ENCODE measurements at regions not wholly inside any gene's neighbourhood (a gene's known extent, or its start where the extent isn't known, plus 50 kb on each side); places are given as distances from the start of the nearest gene placed in this dataset.

GRCh38 chr20:7313047-7313446 lies 545.6 kb downstream of the BMP2 start:
- H3K27ac ChIP-seq (ENCODE audit: low read depth, low read length) = no peak overlapping the region
- H3K4me1 ChIP-seq (ENCODE audit: control insufficient read depth, insufficient read depth, low read length, unreplicated experiment) = no peaks in the 10 kb centered on the region
- peaks cover 5% of the 10 kb centered on the region for H3K27me3 ChIP-seq (ENCODE audit: insufficient read depth, low read length)
- H3K4me3 ChIP-seq (ENCODE audit: low read depth, low read length) = no peak overlapping the region
- no peaks in the 10 kb centered on the region for H3K36me3 ChIP-seq (ENCODE audit: insufficient read depth, low read length)
- no peak overlapping the region for H2AFZ ChIP-seq (ENCODE audit: low read length, unreplicated experiment)
- H3K79me2 ChIP-seq (ENCODE audit: control insufficient read depth, insufficient read depth, low read length, unreplicated experiment) = no peaks in the 10 kb centered on the region

GRCh38 chr20:7323957-7324356 lies 556.5 kb downstream of the BMP2 start:
- Histone ChIP-seq H3K4me3 (ENCODE audit: low read depth, low read length) (no peak overlapping the region), H3K4me1 (ENCODE audit: control insufficient read depth, insufficient read depth, low read length, unreplicated experiment) (no peaks in the 10 kb centered on the region), H3K27ac (ENCODE audit: low read depth, low read length) (no peak overlapping the region), H3K27me3 (ENCODE audit: insufficient read depth, low read length) (no peaks in the 10 kb centered on the region), H2AFZ (ENCODE audit: low read length, unreplicated experiment) (no peak overlapping the region), H3K36me3 (ENCODE audit: insufficient read depth, low read length) (no peaks in the 10 kb centered on the region), H3K79me2 (ENCODE audit: control insufficient read depth, insufficient read depth, low read length, unreplicated experiment) (no peaks in the 10 kb centered on the region)

- Histone ChIP-seq H3K79me2 (ENCODE audit: control insufficient read depth, insufficient read depth, low read length, unreplicated experiment) (no peaks in the 10 kb centered on the region), H3K4me3 (ENCODE audit: low read depth, low read length) (no peak overlapping the region), H3K27me3 (ENCODE audit: insufficient read depth, low read length) (no peaks in the 10 kb centered on the region), H3K27ac (ENCODE audit: low read depth, low read length) (no peak overlapping the region), H2AFZ (ENCODE audit: low read length, unreplicated experiment) (no peak overlapping the region), H3K36me3 (ENCODE audit: insufficient read depth, low read length) (no peaks in the 10 kb centered on the region), H3K4me1 (ENCODE audit: control insufficient read depth, insufficient read depth, low read length, unreplicated experiment) (no peaks in the 10 kb centered on the region)
Measured at GRCh38 chr20:7327810-7328209, 560.3 kb downstream of the BMP2 start.

GRCh38 chr20:7330850-7331249 lies 563.4 kb downstream of the BMP2 start:
- H3K79me2 ChIP-seq (ENCODE audit: control insufficient read depth, insufficient read depth, low read length, unreplicated experiment) = no peaks in the 10 kb centered on the region
- H3K27me3 ChIP-seq (ENCODE audit: insufficient read depth, low read length) = no peaks in the 10 kb centered on the region

GRCh38 chr20:7332169-7332568 lies 564.7 kb downstream of the BMP2 start:
- Histone ChIP-seq H3K4me3 (ENCODE audit: low read depth, low read length) (no peak overlapping the region), H2AFZ (ENCODE audit: low read length, unreplicated experiment) (no peak overlapping the region), H3K27ac (ENCODE audit: low read depth, low read length) (no peak overlapping the region), H3K4me1 (ENCODE audit: control insufficient read depth, insufficient read depth, low read length, unreplicated experiment) (no peaks in the 10 kb centered on the region), H3K27me3 (ENCODE audit: insufficient read depth, low read length) (no peaks in the 10 kb centered on the region), H3K79me2 (ENCODE audit: control insufficient read depth, insufficient read depth, low read length, unreplicated experiment) (no peaks in the 10 kb centered on the region), H3K36me3 (ENCODE audit: insufficient read depth, low read length) (no peaks in the 10 kb centered on the region)

More at GRCh38 chr20:7330850-7331249, 563.4 kb downstream of the BMP2 start:
- H3K4me1 ChIP-seq (ENCODE audit: control insufficient read depth, insufficient read depth, low read length, unreplicated experiment) = no peaks in the 10 kb centered on the region
- H3K4me3 ChIP-seq (ENCODE audit: low read depth, low read length) = no peak overlapping the region
- no peak overlapping the region for H3K27ac ChIP-seq (ENCODE audit: low read depth, low read length)
- H3K36me3 ChIP-seq (ENCODE audit: insufficient read depth, low read length) = no peaks in the 10 kb centered on the region
- H2AFZ ChIP-seq (ENCODE audit: low read length, unreplicated experiment) = no peak overlapping the region

GRCh38 chr20:7333841-7334240 lies 566.4 kb downstream of the BMP2 start:
- no peak overlapping the region for H3K4me3 ChIP-seq (ENCODE audit: low read depth, low read length)
- H3K79me2 ChIP-seq (ENCODE audit: control insufficient read depth, insufficient read depth, low read length, unreplicated experiment) = no peaks in the 10 kb centered on the region
- H3K27me3 ChIP-seq (ENCODE audit: insufficient read depth, low read length) = no peaks in the 10 kb centered on the region
- H2AFZ ChIP-seq (ENCODE audit: low read length, unreplicated experiment) = no peak overlapping the region
- H3K36me3 ChIP-seq (ENCODE audit: insufficient read depth, low read length) = no peaks in the 10 kb centered on the region
- H3K4me1 ChIP-seq (ENCODE audit: control insufficient read depth, insufficient read depth, low read length, unreplicated experiment) = no peaks in the 10 kb centered on the region
- no peak overlapping the region for H3K27ac ChIP-seq (ENCODE audit: low read depth, low read length)

GRCh38 chr20:7346026-7346425 lies 578.5 kb downstream of the BMP2 start:
- H2AFZ ChIP-seq (ENCODE audit: low read length, unreplicated experiment) = no peak overlapping the region
- no peaks in the 10 kb centered on the region for H3K4me1 ChIP-seq (ENCODE audit: control insufficient read depth, insufficient read depth, low read length, unreplicated experiment)
- H3K4me3 ChIP-seq (ENCODE audit: low read depth, low read length) = no peak overlapping the region
- H3K27ac ChIP-seq (ENCODE audit: low read depth, low read length) = no peak overlapping the region
- no peaks in the 10 kb centered on the region for H3K27me3 ChIP-seq (ENCODE audit: insufficient read depth, low read length)
- no peaks in the 10 kb centered on the region for H3K36me3 ChIP-seq (ENCODE audit: insufficient read depth, low read length)
- no peaks in the 10 kb centered on the region for H3K79me2 ChIP-seq (ENCODE audit: control insufficient read depth, insufficient read depth, low read length, unreplicated experiment)

GRCh38 chr20:7346562-7346961 lies 579.1 kb downstream of the BMP2 start:
- H3K36me3 ChIP-seq (ENCODE audit: insufficient read depth, low read length) = no peaks in the 10 kb centered on the region
- H3K79me2 ChIP-seq (ENCODE audit: control insufficient read depth, insufficient read depth, low read length, unreplicated experiment) = no peaks in the 10 kb centered on the region
- no peak overlapping the region for H3K4me3 ChIP-seq (ENCODE audit: low read depth, low read length)
- no peak overlapping the region for H3K27ac ChIP-seq (ENCODE audit: low read depth, low read length)
- H3K4me1 ChIP-seq (ENCODE audit: control insufficient read depth, insufficient read depth, low read length, unreplicated experiment) = no peaks in the 10 kb centered on the region
- H2AFZ ChIP-seq (ENCODE audit: low read length, unreplicated experiment) = no peak overlapping the region
- H3K27me3 ChIP-seq (ENCODE audit: insufficient read depth, low read length) = no peaks in the 10 kb centered on the region

GRCh38 chr20:7347409-7347808 lies 579.9 kb downstream of the BMP2 start:
- no peaks in the 10 kb centered on the region for H3K36me3 ChIP-seq (ENCODE audit: insufficient read depth, low read length)
- H3K27ac ChIP-seq (ENCODE audit: low read depth, low read length) = no peak overlapping the region
- no peaks in the 10 kb centered on the region for H3K4me1 ChIP-seq (ENCODE audit: control insufficient read depth, insufficient read depth, low read length, unreplicated experiment)
- no peaks in the 10 kb centered on the region for H3K27me3 ChIP-seq (ENCODE audit: insufficient read depth, low read length)
- no peak overlapping the region for H3K4me3 ChIP-seq (ENCODE audit: low read depth, low read length)
- H3K79me2 ChIP-seq (ENCODE audit: control insufficient read depth, insufficient read depth, low read length, unreplicated experiment) = no peaks in the 10 kb centered on the region
- no peak overlapping the region for H2AFZ ChIP-seq (ENCODE audit: low read length, unreplicated experiment)

- Histone ChIP-seq H3K79me2 (ENCODE audit: control insufficient read depth, insufficient read depth, low read length, unreplicated experiment) (no peaks in the 10 kb centered on the region), H3K4me3 (ENCODE audit: low read depth, low read length) (no peak overlapping the region), H2AFZ (ENCODE audit: low read length, unreplicated experiment) (no peak overlapping the region), H3K36me3 (ENCODE audit: insufficient read depth, low read length) (no peaks in the 10 kb centered on the region), H3K4me1 (ENCODE audit: control insufficient read depth, insufficient read depth, low read length, unreplicated experiment) (no peaks in the 10 kb centered on the region), H3K27ac (ENCODE audit: low read depth, low read length) (no peak overlapping the region), H3K27me3 (ENCODE audit: insufficient read depth, low read length) (no peaks in the 10 kb centered on the region)
Measured at GRCh38 chr20:7348253-7348652, 580.8 kb downstream of the BMP2 start.

- Histone ChIP-seq H3K4me1 (ENCODE audit: control insufficient read depth, insufficient read depth, low read length, unreplicated experiment) (no peaks in the 10 kb centered on the region), H3K27me3 (ENCODE audit: insufficient read depth, low read length) (no peaks in the 10 kb centered on the region), H2AFZ (ENCODE audit: low read length, unreplicated experiment) (no peak overlapping the region), H3K4me3 (ENCODE audit: low read depth, low read length) (no peak overlapping the region), H3K27ac (ENCODE audit: low read depth, low read length) (no peak overlapping the region), H3K36me3 (ENCODE audit: insufficient read depth, low read length) (no peaks in the 10 kb centered on the region), H3K79me2 (ENCODE audit: control insufficient read depth, insufficient read depth, low read length, unreplicated experiment) (no peaks in the 10 kb centered on the region)
Measured at GRCh38 chr20:7352165-7352564, 584.7 kb downstream of the BMP2 start.
